H1 (cell line): ENCODE measurements at regions not wholly inside any gene's neighbourhood (a gene's known extent, or its start where the extent isn't known, plus 50 kb on each side); places are given as distances from the start of the nearest gene placed in this dataset.

Experiments used
- CTCF ChIA-PET: fragments of 300-600 bp; sonication (Branson Sonifier 250); formaldehyde crosslinking; loops from one replicate; lab custom pipeline; 2021; ENCODE audit not compliant: partially characterized antibody; lab: Charles Lee
- POLR2A ChIA-PET: fragments of 300-600 bp; sonication (Branson Sonifier 250); formaldehyde crosslinking; loops from one replicate; lab custom pipeline; 2021; ENCODE audit warnings: inconsistent platforms; ENCODE audit not compliant: partially characterized antibody; lab: Charles Lee
- DNase-seq, 2 experiments: peaks; one replicate each; pipeline versions ENCODE4 v3.0.0 to v3.0.0-alpha.2; 2010 to 2022; ENCODE audit warnings: low spot score in 2 of 2, low read depth in 1 of 2, mixed read lengths in 1 of 2
- FAIRE-seq: peaks from 2 replicates; lab custom pipeline; 2011; peaks lifted over from hg19 to GRCh38; lab: Jason Lieb, UNC
- H2AFZ ChIP-seq: 2 replicates; pipeline ENCODE4 v1.8.1; 2012; ENCODE audit warnings: low read length, inconsistent platforms
- H2AK5ac ChIP-seq: 2 replicates; pipeline ENCODE4 v1.6.1; 2013; ENCODE audit warnings: low read depth, low read length
- H2BK120ac ChIP-seq: replicated peaks from 2 replicates; pipeline ENCODE3; 2013; ENCODE audit warnings: low read depth, low read length, inconsistent platforms
- H2BK12ac ChIP-seq: 2 replicates; pipeline ENCODE4 v1.6.1; 2013; ENCODE audit warnings: low read depth, low read length
- H2BK15ac ChIP-seq: 2 replicates; pipeline ENCODE4 v1.6.1; 2013; ENCODE audit warnings: low read length
- H2BK20ac ChIP-seq: 2 replicates; pipeline ENCODE4 v1.6.1; 2013; ENCODE audit warnings: low read length
- H2BK5ac ChIP-seq: 2 replicates; pipeline ENCODE4 v1.6.1; 2013; ENCODE audit warnings: low read depth, low read length
- H3K14ac ChIP-seq: 2 replicates; pipeline ENCODE4 v1.6.1; 2013; ENCODE audit warnings: inconsistent platforms; ENCODE audit not compliant: insufficient read length
- H3K18ac ChIP-seq: 2 replicates; pipeline ENCODE4 v1.6.1; 2013; ENCODE audit warnings: low read length; ENCODE audit errors: extremely low read depth
- H3K23ac ChIP-seq: 2 replicates; pipeline ENCODE4 v1.6.1; 2013; ENCODE audit warnings: inconsistent platforms; ENCODE audit not compliant: insufficient read length
- H3K23me2 ChIP-seq: 2 replicates; pipeline ENCODE4 v1.6.1; 2013; ENCODE audit warnings: low read depth, low read length
- H3K27ac ChIP-seq: 2 replicates; pipeline ENCODE4 v1.6.1; 2011; ENCODE audit warnings: low read depth, low read length, inconsistent platforms
- H3K27me3 ChIP-seq, 4 experiments: replicated peaks in 1 of 4; 1 replicate in 1 of 4; 2 replicates in 3 of 4; pipeline versions ENCODE4 v1.6.1 to v1.8.1; 2011 to 2013; ENCODE audit warnings: low read length in 3 of 4, mild to moderate bottlenecking in 3 of 4, inconsistent platforms in 2 of 4, mixed read lengths in 2 of 4, moderate library complexity in 1 of 4; ENCODE audit not compliant: control insufficient read depth in 3 of 4, insufficient read depth in 3 of 4; ENCODE audit errors: extremely low read depth in 1 of 4
- H3K36me3 ChIP-seq, 4 experiments: 2 replicates each; pipeline versions ENCODE4 v1.6.1 to v1.8.1; 2011 to 2013; ENCODE audit warnings: mild to moderate bottlenecking in 4 of 4, low read length in 3 of 4, moderate library complexity in 2 of 4, control low read depth in 1 of 4, inconsistent platforms in 1 of 4; ENCODE audit not compliant: insufficient read depth in 4 of 4, control insufficient read depth in 2 of 4
- H3K4ac ChIP-seq: replicated peaks from 2 replicates; pipeline ENCODE3; 2013; ENCODE audit warnings: low read length, low read depth, mixed read lengths, inconsistent platforms; ENCODE audit not compliant: insufficient read length
- H3K4me1 ChIP-seq, 4 experiments: replicated peaks in 1 of 4; 1 replicate in 1 of 4; 2 replicates in 3 of 4; pipeline versions ENCODE4 v1.6.1 to v1.8.1; 2011 to 2013; ENCODE audit warnings: low read length in 3 of 4, inconsistent platforms in 2 of 4, mixed read lengths in 1 of 4; ENCODE audit not compliant: insufficient read depth in 4 of 4, control insufficient read depth in 3 of 4
- H3K4me2 ChIP-seq, 2 experiments: 2 replicates each; pipeline versions ENCODE4 v1.6.1 to v1.8.1; 2011 to 2013; ENCODE audit warnings: low read depth in 2 of 2, low read length in 2 of 2, control low read depth in 1 of 2, inconsistent platforms in 1 of 2, mild to moderate bottlenecking in 1 of 2; ENCODE audit not compliant: insufficient read depth in 1 of 2
- H3K4me3 ChIP-seq, 4 experiments: fragments of 200-600, 300-600 bp in 1 of 4; sonication (generic), shearing (Covaris generic), sonication (Bioruptor Twin) in 1 of 4; 2 replicates each; pipeline versions ENCODE4 v1.5.1 to v1.8.1; 2011 to 2016; ENCODE audit warnings: low read length in 4 of 4, low read depth in 3 of 4, control low read depth in 2 of 4, inconsistent platforms in 2 of 4, mild to moderate bottlenecking in 2 of 4, mixed read lengths in 1 of 4, moderate library complexity in 1 of 4; ENCODE audit not compliant: insufficient read depth in 2 of 4; ENCODE audit errors: extremely low read depth in 1 of 4
- H3K56ac ChIP-seq: replicated peaks from 2 replicates; pipeline ENCODE3; 2013; ENCODE audit warnings: low read depth, mild to moderate bottlenecking, mixed read lengths, low read length, inconsistent platforms; ENCODE audit not compliant: insufficient read length
- H3K79me1 ChIP-seq: 2 replicates; pipeline ENCODE4 v1.6.1; 2013; ENCODE audit warnings: low read depth, low read length, control low read depth
- H3K79me2 ChIP-seq, 2 experiments: 2 replicates each; pipeline versions ENCODE4 v1.6.1 to v1.8.1; 2012 to 2013; ENCODE audit warnings: low read length in 2 of 2, mild to moderate bottlenecking in 2 of 2, inconsistent platforms in 1 of 2; ENCODE audit not compliant: insufficient read depth in 2 of 2, control insufficient read depth in 1 of 2
- H3K9ac ChIP-seq, 4 experiments: replicated peaks in 1 of 4; 1 replicate in 1 of 4; 2 replicates in 3 of 4; pipeline versions ENCODE4 v1.6.1 to v1.8.1; 2011 to 2013; ENCODE audit warnings: low read depth in 3 of 4, low read length in 3 of 4, control low read depth in 2 of 4, mild to moderate bottlenecking in 2 of 4, moderate library complexity in 2 of 4, inconsistent platforms in 1 of 4; ENCODE audit errors: extremely low read depth in 1 of 4
- H3K9me3 ChIP-seq, 2 experiments: 2 replicates each; pipeline versions ENCODE4 v1.6.1 to v1.8.1; 2012 to 2013; ENCODE audit warnings: mild to moderate bottlenecking in 2 of 2, moderate library complexity in 2 of 2, control low read depth in 1 of 2, inconsistent platforms in 1 of 2, low read depth in 1 of 2, low read length in 1 of 2, mixed read lengths in 1 of 2; ENCODE audit not compliant: insufficient read depth in 2 of 2
- H4K20me1 ChIP-seq, 2 experiments: replicated peaks in 1 of 2; 2 replicates each; pipeline versions ENCODE3 to v1.8.1; 2011 to 2013; ENCODE audit warnings: inconsistent platforms in 2 of 2, low read length in 2 of 2, mild to moderate bottlenecking in 1 of 2; ENCODE audit not compliant: insufficient read depth in 2 of 2, control insufficient read depth in 1 of 2
- H4K5ac ChIP-seq: 2 replicates; pipeline ENCODE4 v1.6.1; 2013; ENCODE audit warnings: low read length, low read depth, mixed read lengths, inconsistent platforms; ENCODE audit not compliant: insufficient read length
- H4K8ac ChIP-seq: 2 replicates; pipeline ENCODE4 v1.8.0; 2013; ENCODE audit warnings: mild to moderate bottlenecking, moderate library complexity, low read length, inconsistent platforms; ENCODE audit not compliant: insufficient read depth; ENCODE audit errors: extremely low read depth
- H4K91ac ChIP-seq: replicated peaks from 2 replicates; pipeline ENCODE3; 2013; ENCODE audit warnings: low read length, mixed read lengths, inconsistent platforms; ENCODE audit not compliant: insufficient read length
- BRCA1 ChIP-seq: IDR thresholded peaks from 2 replicates; pipeline ENCODE4 v1.6.1; 2012; ENCODE audit warnings: low read depth, low read length, improper control_type of control experiment
- CREB1 ChIP-seq: IDR thresholded peaks from 2 replicates; pipeline ENCODE4 v1.6.1; 2012; ENCODE audit warnings: inconsistent platforms
- EGR1 ChIP-seq: IDR thresholded peaks from 2 replicates; pipeline ENCODE4 v1.6.1; 2011; ENCODE audit warnings: low read depth, low read length, borderline replicate concordance
- EP300 ChIP-seq, 2 experiments: IDR thresholded peaks; 1 replicate in 1 of 2; 2 replicates in 1 of 2; pipeline ENCODE4 v1.6.1; 2011 to 2012; ENCODE audit warnings: low read depth in 2 of 2, low read length in 2 of 2, mild to moderate bottlenecking in 2 of 2, borderline replicate concordance in 1 of 2, inconsistent platforms in 1 of 2, moderate library complexity in 1 of 2
- GTF2F1 ChIP-seq: IDR thresholded peaks from 2 replicates; pipeline ENCODE4 v1.6.1; 2012; ENCODE audit warnings: low read depth, low read length, improper control_type of control experiment, borderline replicate concordance
- JUN ChIP-seq: IDR thresholded peaks from 2 replicates; pipeline ENCODE4 v1.6.1; 2011; ENCODE audit warnings: low read depth, mild to moderate bottlenecking, improper control_type of control experiment, low read length
- JUND ChIP-seq: IDR thresholded peaks from 2 replicates; pipeline ENCODE4 v1.6.1; 2011; ENCODE audit warnings: mild to moderate bottlenecking, improper control_type of control experiment, low read length
- NRF1 ChIP-seq: IDR thresholded peaks from 2 replicates; pipeline ENCODE4 v1.6.1; 2011; ENCODE audit warnings: mild to moderate bottlenecking, low read depth, low read length, improper control_type of control experiment
- RXRA ChIP-seq: IDR thresholded peaks from 2 replicates; pipeline ENCODE4 v1.6.1; 2011; ENCODE audit warnings: low read depth, mild to moderate bottlenecking, low read length, moderate library complexity; ENCODE audit not compliant: insufficient read depth
- SAP30 ChIP-seq: fragments of 300-600 bp; sonication (generic); IDR thresholded peaks from 2 replicates; pipeline ENCODE4 v1.7.1; 2012; ENCODE audit warnings: low read length, moderate library complexity, mild to moderate bottlenecking, inconsistent platforms; ENCODE audit not compliant: insufficient read depth, insufficient replicate concordance
- SP1 ChIP-seq: IDR thresholded peaks from 2 replicates; pipeline ENCODE4 v1.6.1; 2011; ENCODE audit warnings: low read depth, low read length
- YY1 ChIP-seq: IDR thresholded peaks from 2 replicates; pipeline ENCODE4 v1.6.1; 2011; ENCODE audit warnings: low read depth, mild to moderate bottlenecking, low read length
- WGBS, 2 experiments: shearing (Covaris generic) in 1 of 2; methylation state at CpG; one replicate each; pipeline versions ENCODE4 v1.1.6 to v1.1.7; 2013 to 2015; ENCODE audit warnings: low lambda C conversion rate in 2 of 2, mixed read lengths in 2 of 2, inconsistent platforms in 1 of 2, low coverage in 1 of 2, missing lambda C conversion rate in 1 of 2; ENCODE audit not compliant: insufficient replicate concordance in 2 of 2, insufficient coverage in 1 of 2, insufficient read length in 1 of 2; ENCODE audit errors: extremely low coverage in 1 of 2, missing lambda C conversion rate in 1 of 2; 5-methylcytosine and 5-hydroxymethylcytosine counted together

GRCh38 chr7:131623154-131623553, 66.7 kb upstream of the PODXL start:
- H2BK15ac ChIP-seq: no peak overlapping the region
- no peak overlapping the region for H3K4me3 ChIP-seq
- peaks cover 3% of the 10 kb centered on the region; the same call in 1 of the 2 replicates for H3K23me2 ChIP-seq
- no peak overlapping the region for H3K14ac ChIP-seq
- TF ChIP-seq NRF1: no peak
- no peak for TF ChIP-seq YY1
- TF ChIP-seq GTF2F1: no peak
- TF ChIP-seq JUN: no peak
- no peak for TF ChIP-seq BRCA1
- TF ChIP-seq SAP30: no peak
- no peak for TF ChIP-seq EP300 (IDR thresholded peaks at IDR 0.05; ENCODE audit: borderline replicate concordance in 1 of 2, low read depth in 2 of 2, low read length in 2 of 2)
- TF ChIP-seq SP1: no peak
- TF ChIP-seq JUND: no peak
- no peak for TF ChIP-seq RXRA
- TF ChIP-seq CREB1: no peak
- TF ChIP-seq EGR1: no peak
- no peak overlapping the region for H2BK120ac ChIP-seq
- H3K18ac ChIP-seq: peak overlapping the region; percentile 68
- no peak overlapping the region for H4K91ac ChIP-seq
- H3K23ac ChIP-seq: no peak overlapping the region
- WGBS, 2 experiments: 93% methylated on average over 10 of the region's 10 CpGs; no CpG with 5 or more reads in 1 of the 2 experiments
- peaks cover 0 to 2% of the 10 kb centered on the region in 2 experiments for H4K20me1 ChIP-seq
- H3K4me2 ChIP-seq: no peak overlapping the region
- H3K56ac ChIP-seq: no peak overlapping the region
- DNase-seq: no peak
- peak overlapping the region; percentile 99 for H2BK20ac ChIP-seq
- H2AFZ ChIP-seq: no peak overlapping the region
- ChIA-PET CTCF (interaction anchor here (1.2 to 11.7 kb wide), 4 partner anchors 19 to 93 kb away, joined by 3 to 93 read pairs (median 29); no protein-coding TSS in a partner anchor), POLR2A (interaction anchor here (0.9 to 6.5 kb wide), 4 partner anchors 15 to 35 kb away, joined by 3 to 57 read pairs (median 8); no protein-coding TSS in a partner anchor)
- H3K4me1 ChIP-seq: peaks cover 7 to 35% (median 16%) of the 10 kb centered on the region in 4 experiments
- peak overlapping the region; percentile 66; the same call in 1 of the 2 replicates for H2AK5ac ChIP-seq
- H4K5ac ChIP-seq: no peak overlapping the region
- FAIRE-seq: no peak
- H2BK5ac ChIP-seq: peak overlapping the region; percentile 48; the same call in 1 of the 2 replicates
- no peak overlapping the region for H3K9ac ChIP-seq
- H3K36me3 ChIP-seq: no peaks in the 10 kb centered on the region
- H3K27ac ChIP-seq: no peak overlapping the region
- H3K79me2 ChIP-seq: no peaks in the 10 kb centered on the region
- no peak overlapping the region for H4K8ac ChIP-seq
- H3K27me3 ChIP-seq: no peaks in the 10 kb centered on the region
- no peaks in the 10 kb centered on the region for H3K79me1 ChIP-seq
- H3K4ac ChIP-seq: no peak overlapping the region
- H2BK12ac ChIP-seq: peak overlapping the region; percentile 92
- H3K9me3 ChIP-seq: no peaks in the 10 kb centered on the region
